ENCODE measurements at regions not wholly inside any gene's neighbourhood (a gene's known extent, or its start where the extent isn't known, plus 50 kb on each side); places are given as distances from the start of the nearest gene placed in this dataset.

GRCh38 chr13:105342281-105342820 is 1193.1 kb downstream of the EFNB2 start:
- Mint-ChIP-seq H3K9me3 (peaks cover 9% of the 10 kb centered on the region; the same call in 1 of the 2 replicates), H3K27me3 (ENCODE audit: insufficient read depth) (no peaks in the 10 kb centered on the region), H3K4me1 (ENCODE audit: low read depth) (peaks cover 52% of the 10 kb centered on the region), H3K4me3 (no peak overlapping the region), H3K27ac (no peak overlapping the region), H3K36me3 (ENCODE audit: low read depth) (peaks cover 4% of the 10 kb centered on the region; the same call in 1 of the 2 replicates)
- TF ChIP-seq CTCF (IDR thresholded peaks at IDR 0.05): no peak
- no peak for DNase-seq

GRCh38 chr13:105341758-105342157 is 1193.7 kb downstream of the EFNB2 start:
- TF ChIP-seq CTCF (IDR thresholded peaks at IDR 0.05): no peak
- peaks cover 54% of the 10 kb centered on the region for H3K4me1 Mint-ChIP-seq (ENCODE audit: low read depth)
- H3K36me3 Mint-ChIP-seq (ENCODE audit: low read depth): peaks cover 4% of the 10 kb centered on the region; the same call in 1 of the 2 replicates
- DNase-seq: no peak
- no peaks in the 10 kb centered on the region for H3K27me3 Mint-ChIP-seq (ENCODE audit: insufficient read depth)
- no peak overlapping the region for H3K27ac Mint-ChIP-seq
- H3K9me3 Mint-ChIP-seq: peaks cover 9% of the 10 kb centered on the region; the same call in 1 of the 2 replicates
- no peak overlapping the region for H3K4me3 Mint-ChIP-seq

GRCh38 chr13:105341256-105341655 is 1194.2 kb downstream of the EFNB2 start:
- Mint-ChIP-seq H3K4me3 (no peak overlapping the region), H3K27ac (no peak overlapping the region), H3K36me3 (ENCODE audit: low read depth) (peaks cover 4% of the 10 kb centered on the region; the same call in 1 of the 2 replicates), H3K27me3 (ENCODE audit: insufficient read depth) (no peaks in the 10 kb centered on the region), H3K9me3 (peaks cover 8% of the 10 kb centered on the region; the same call in 1 of the 2 replicates), H3K4me1 (ENCODE audit: low read depth) (peaks cover 54% of the 10 kb centered on the region)
- no peak for DNase-seq
- TF ChIP-seq CTCF (IDR thresholded peaks at IDR 0.05): no peak

- DNase-seq: no peak
- Mint-ChIP-seq H3K4me3 (no peak overlapping the region), H3K9me3 (peaks cover 16% of the 10 kb centered on the region), H3K27me3 (ENCODE audit: insufficient read depth) (no peaks in the 10 kb centered on the region), H3K27ac (no peak overlapping the region), H3K4me1 (ENCODE audit: low read depth) (peaks cover 54% of the 10 kb centered on the region; the same call in 1 of the 2 replicates), H3K36me3 (ENCODE audit: low read depth) (peaks cover 10% of the 10 kb centered on the region; the same call in 1 of the 2 replicates)
- no peak for TF ChIP-seq CTCF (IDR thresholded peaks at IDR 0.05)
These were observed 1195.3 kb downstream of the EFNB2 start for GRCh38 chr13:105340061-105340606.

- Mint-ChIP-seq H3K36me3 (ENCODE audit: low read depth) (peaks cover 10% of the 10 kb centered on the region; the same call in 1 of the 2 replicates), H3K4me3 (no peak overlapping the region), H3K27ac (no peak overlapping the region), H3K9me3 (peaks cover 16% of the 10 kb centered on the region), H3K27me3 (ENCODE audit: insufficient read depth) (no peaks in the 10 kb centered on the region; the same call in 1 of the 2 replicates), H3K4me1 (ENCODE audit: low read depth) (peaks cover 68% of the 10 kb centered on the region)
- DNase-seq: no peak
- TF ChIP-seq CTCF (IDR thresholded peaks at IDR 0.05): no peak
These were observed 1196.7 kb downstream of the EFNB2 start for GRCh38 chr13:105338773-105339172.
